AG04449 (cell line): ENCODE measurements at regions not wholly inside any gene's neighbourhood (a gene's known extent, or its start where the extent isn't known, plus 50 kb on each side); places are given as distances from the start of the nearest gene placed in this dataset.

Experiments
- CTCF ChIA-PET: fragments of 350-600 bp; formaldehyde crosslinking; extraction: SDS; loops from one replicate; lab custom pipeline; 2021; ENCODE audit warnings: antibody characterized with exemption; lab: Yijun Ruan, JAX
- POLR2A ChIA-PET: fragments of 400-600, 350-600 bp; formaldehyde crosslinking; extraction: SDS; loops from one replicate; lab custom pipeline; 2020; ENCODE audit warnings: antibody characterized with exemption, inconsistent platforms; lab: Yijun Ruan, JAX
- DNase-seq: peaks from one replicate; pipeline ENCODE4 v3.0.0-alpha.2; 2010; ENCODE audit warnings: low read depth, low spot score
- H3K4me3 ChIP-seq: 2 replicates; pipeline ENCODE4 v1.5.1; 2011; ENCODE audit warnings: low read depth, mild to moderate bottlenecking, control low read depth, low read length
- TF ChIP-seq, protein P1 (sequence below): IDR thresholded peaks from one replicate; pipeline ENCODE4 v1.5.1; 2011; ENCODE audit warnings: mild to moderate bottlenecking, moderate library complexity, low read length, control low read depth, inconsistent platforms; ENCODE audit not compliant: insufficient read depth; ENCODE audit errors: missing control alignments

GRCh38 chr5:128815201-128815600 lies 150.1 kb upstream of the SLC27A6 start:
- ChIA-PET POLR2A (no interaction called here), CTCF (no interaction called here)
- DNase-seq = no peak
- TF ChIP-seq, protein P1, sequence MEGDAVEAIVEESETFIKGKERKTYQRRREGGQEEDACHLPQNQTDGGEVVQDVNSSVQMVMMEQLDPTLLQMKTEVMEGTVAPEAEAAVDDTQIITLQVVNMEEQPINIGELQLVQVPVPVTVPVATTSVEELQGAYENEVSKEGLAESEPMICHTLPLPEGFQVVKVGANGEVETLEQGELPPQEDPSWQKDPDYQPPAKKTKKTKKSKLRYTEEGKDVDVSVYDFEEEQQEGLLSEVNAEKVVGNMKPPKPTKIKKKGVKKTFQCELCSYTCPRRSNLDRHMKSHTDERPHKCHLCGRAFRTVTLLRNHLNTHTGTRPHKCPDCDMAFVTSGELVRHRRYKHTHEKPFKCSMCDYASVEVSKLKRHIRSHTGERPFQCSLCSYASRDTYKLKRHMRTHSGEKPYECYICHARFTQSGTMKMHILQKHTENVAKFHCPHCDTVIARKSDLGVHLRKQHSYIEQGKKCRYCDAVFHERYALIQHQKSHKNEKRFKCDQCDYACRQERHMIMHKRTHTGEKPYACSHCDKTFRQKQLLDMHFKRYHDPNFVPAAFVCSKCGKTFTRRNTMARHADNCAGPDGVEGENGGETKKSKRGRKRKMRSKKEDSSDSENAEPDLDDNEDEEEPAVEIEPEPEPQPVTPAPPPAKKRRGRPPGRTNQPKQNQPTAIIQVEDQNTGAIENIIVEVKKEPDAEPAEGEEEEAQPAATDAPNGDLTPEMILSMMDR = no peak
- no peak overlapping the region for H3K4me3 ChIP-seq

DNA sequence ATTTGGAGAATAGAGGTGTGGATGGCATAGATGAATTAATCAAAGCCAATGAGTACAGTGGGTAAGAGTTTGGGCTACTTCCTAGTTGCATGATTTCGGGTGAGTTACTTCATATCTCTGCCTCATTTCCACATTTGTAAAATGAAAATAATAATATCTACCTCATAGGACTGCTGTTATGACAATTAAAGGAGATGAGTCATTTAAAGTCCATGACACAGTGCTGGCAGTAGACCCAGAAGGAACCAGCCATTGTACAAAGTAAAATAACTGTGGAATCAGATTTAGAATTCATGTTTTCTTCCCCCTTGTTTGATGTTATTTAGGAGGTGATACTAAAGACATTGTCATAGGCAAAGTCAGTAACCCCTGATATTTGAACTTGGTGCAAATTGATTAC lies 139.5 kb upstream of the SLC27A6 start:
- TF ChIP-seq, protein P1 = no peak
- no peak overlapping the region for H3K4me3 ChIP-seq
- DNase-seq = no peak
- POLR2A ChIA-PET = no interaction called here
- CTCF ChIA-PET = no interaction called here

DNA sequence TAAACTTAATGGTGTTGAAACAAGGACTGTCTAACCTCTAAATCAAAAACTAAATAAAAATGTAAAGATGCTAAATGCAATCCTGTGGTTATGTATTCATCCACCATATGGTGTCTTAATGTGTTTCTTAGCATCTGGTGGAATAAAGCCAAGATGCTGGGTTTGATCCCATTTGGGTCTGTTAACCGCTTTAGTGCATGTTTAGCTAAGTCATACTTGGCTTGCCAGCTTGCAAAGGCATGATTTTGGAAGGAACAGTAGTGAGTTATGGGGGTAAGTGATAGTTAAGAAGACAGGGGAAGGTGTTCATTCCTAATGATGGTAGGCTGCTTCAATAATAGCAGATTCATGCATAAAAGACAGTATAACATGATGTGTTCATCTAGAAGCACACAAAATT lies 139.0 kb upstream of the SLC27A6 start:
- ChIA-PET CTCF (no interaction called here), POLR2A (no interaction called here)
- no peak overlapping the region for H3K4me3 ChIP-seq
- no peak for DNase-seq
- TF ChIP-seq, protein P1 = no peak

GRCh38 chr5:128836571-128836970 lies 128.7 kb upstream of the SLC27A6 start:
- CTCF ChIA-PET = interaction anchor here (1.1 kb wide), 1 partner anchor 9 kb away, joined by 6 read pairs; no protein-coding TSS in a partner anchor
- DNase-seq = no peak

DNA sequence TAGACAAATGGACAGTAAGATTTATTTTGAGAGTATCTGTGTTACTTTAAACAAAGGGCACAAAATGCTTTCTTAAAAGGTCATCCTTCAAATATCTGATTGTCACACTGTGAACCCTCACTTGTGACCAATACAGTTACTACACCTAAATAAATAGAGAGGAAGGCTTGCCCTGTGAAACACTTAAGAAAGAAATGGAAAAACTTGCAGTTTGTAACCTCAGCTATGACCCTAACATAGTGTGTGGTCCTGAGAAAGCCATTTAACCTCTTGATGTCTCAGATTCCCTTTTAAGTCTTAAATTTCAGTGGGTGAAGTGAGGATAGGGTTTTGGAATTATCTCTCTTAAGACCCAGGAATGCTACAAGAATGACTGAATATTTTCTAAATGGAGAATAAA lies 126.7 kb upstream of the SLC27A6 start:
- no peak overlapping the region for H3K4me3 ChIP-seq
- DNase-seq = no peak
- CTCF ChIA-PET = interaction anchor here (0.7 to 1.4 kb wide), 4 partner anchors 17 to 627 kb away, joined by 3 to 4 read pairs (median 3); no protein-coding TSS in a partner anchor
- TF ChIP-seq, protein P1 = no peak
- POLR2A ChIA-PET = no interaction called here

More at GRCh38 chr5:128836571-128836970, 128.7 kb upstream of the SLC27A6 start:
- no peak overlapping the region for H3K4me3 ChIP-seq
- TF ChIP-seq, protein P1 = no peak
- POLR2A ChIA-PET = no interaction called here

DNA sequence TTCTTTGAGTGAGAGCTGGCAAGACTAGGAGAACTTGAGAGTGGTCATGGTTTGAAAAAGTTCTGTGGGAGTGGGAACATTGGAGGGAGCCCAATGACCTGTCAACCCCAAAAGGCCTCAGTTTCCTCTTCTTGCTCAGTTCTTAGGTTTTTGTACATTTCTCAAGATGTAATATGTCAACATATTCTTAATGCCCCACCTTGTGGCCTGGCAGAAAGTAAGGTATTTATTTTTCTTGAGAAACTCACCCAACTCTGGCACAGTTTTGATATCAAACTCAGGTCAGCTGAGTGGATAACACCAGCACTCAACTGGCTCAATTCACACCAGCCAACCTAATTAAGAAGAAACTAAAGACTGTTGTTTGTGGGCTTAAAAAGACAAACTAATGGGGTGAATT lies 123.0 kb upstream of the SLC27A6 start:
- TF ChIP-seq, protein P1 = no peak
- ChIA-PET CTCF (interaction anchor here (2.0 kb wide), 2 partner anchors 167 to 628 kb away, joined by 9 to 10 read pairs; no protein-coding TSS in a partner anchor), POLR2A (no interaction called here)
- H3K4me3 ChIP-seq = no peak overlapping the region
- DNase-seq = no peak
